Kidney (tissue), 13 donors: ENCODE measurements at regions not wholly inside any gene's neighbourhood (a gene's known extent, or its start where the extent isn't known, plus 50 kb on each side); places are given as distances from the start of the nearest gene placed in this dataset.

Source experiments
- DNase-seq, 5 donors: peaks; one replicate each; pipeline ENCODE4 v3.0.0-alpha.2; 2013 to 2020
- FAIRE-seq: peaks from 2 replicates; lab custom pipeline; 2012; peaks lifted over from hg19 to GRCh38; lab: Jason Lieb, UNC
- H3K27ac ChIP-seq, 2 donors: one replicate each; pipeline ENCODE4 v1.7.0; 2013; ENCODE audit warnings: low read depth in 2 of 2, low read length in 2 of 2, inconsistent platforms in 1 of 2
- H3K27me3 ChIP-seq: one replicate; pipeline ENCODE4 v1.7.1; 2013; ENCODE audit warnings: low read length, inconsistent platforms; ENCODE audit not compliant: control insufficient read depth, insufficient read depth
- H3K36me3 ChIP-seq, 3 donors: one replicate each; pipeline versions ENCODE4 v1.7.0 to v1.7.1; 2013; ENCODE audit warnings: low read length in 3 of 3, control low read depth in 1 of 3, inconsistent platforms in 1 of 3; ENCODE audit not compliant: insufficient read depth in 3 of 3, control insufficient read depth in 2 of 3
- H3K4me1 ChIP-seq, 3 donors: one replicate each; pipeline versions ENCODE4 v1.7.0 to v1.7.1; 2013; ENCODE audit warnings: low read length in 3 of 3, inconsistent platforms in 1 of 3, low read depth in 1 of 3; ENCODE audit not compliant: control insufficient read depth in 2 of 3, insufficient read depth in 2 of 3
- H3K4me3 ChIP-seq, 3 donors: one replicate each; pipeline versions ENCODE4 v1.7.0 to v1.8.1; 2013; ENCODE audit warnings: low read length in 3 of 3, control low read depth in 1 of 3, inconsistent platforms in 1 of 3
- H3K9ac ChIP-seq, 3 donors: one replicate each; pipeline versions ENCODE4 v1.7.0 to v1.7.1; 2013; ENCODE audit warnings: low read length in 3 of 3, control low read depth in 1 of 3, inconsistent platforms in 1 of 3
- H3K9me3 ChIP-seq, 3 donors: one replicate each; pipeline versions ENCODE4 v1.7.0 to v1.7.1; 2013; ENCODE audit warnings: low read length in 3 of 3, control low read depth in 1 of 3, inconsistent platforms in 1 of 3; ENCODE audit not compliant: control insufficient read depth in 2 of 3, insufficient read depth in 1 of 3
- intact Hi-C: fragments of 100-400 bp; cut with DNase I; formaldehyde crosslinking; loops from one replicate; pipeline ENCODE4 v1.11.1; 2022
- TF ChIP-seq, protein P1 (sequence below): IDR thresholded peaks from 3 replicates; pipeline ENCODE4 v1.5.1; 2012; ENCODE audit warnings: mild to moderate bottlenecking, moderate library complexity, borderline replicate concordance; ENCODE audit not compliant: insufficient read depth; ENCODE audit errors: extremely low read depth
- donor health status: control.
- donor health status: control.
- donor health status: control.
- donor health status: control.
- donor health status: control.
- donor health status: DM: yes; HTN: yes; CAD: no.
- donor health status: Normal renal cell carcinoma (clear cell type).

GRCh38 chr11:8838248-8838647 is 72.7 kb upstream of the AKIP1 start:
- no peaks in the 10 kb centered on the region for H3K27me3 ChIP-seq
- TF ChIP-seq, protein P1, sequence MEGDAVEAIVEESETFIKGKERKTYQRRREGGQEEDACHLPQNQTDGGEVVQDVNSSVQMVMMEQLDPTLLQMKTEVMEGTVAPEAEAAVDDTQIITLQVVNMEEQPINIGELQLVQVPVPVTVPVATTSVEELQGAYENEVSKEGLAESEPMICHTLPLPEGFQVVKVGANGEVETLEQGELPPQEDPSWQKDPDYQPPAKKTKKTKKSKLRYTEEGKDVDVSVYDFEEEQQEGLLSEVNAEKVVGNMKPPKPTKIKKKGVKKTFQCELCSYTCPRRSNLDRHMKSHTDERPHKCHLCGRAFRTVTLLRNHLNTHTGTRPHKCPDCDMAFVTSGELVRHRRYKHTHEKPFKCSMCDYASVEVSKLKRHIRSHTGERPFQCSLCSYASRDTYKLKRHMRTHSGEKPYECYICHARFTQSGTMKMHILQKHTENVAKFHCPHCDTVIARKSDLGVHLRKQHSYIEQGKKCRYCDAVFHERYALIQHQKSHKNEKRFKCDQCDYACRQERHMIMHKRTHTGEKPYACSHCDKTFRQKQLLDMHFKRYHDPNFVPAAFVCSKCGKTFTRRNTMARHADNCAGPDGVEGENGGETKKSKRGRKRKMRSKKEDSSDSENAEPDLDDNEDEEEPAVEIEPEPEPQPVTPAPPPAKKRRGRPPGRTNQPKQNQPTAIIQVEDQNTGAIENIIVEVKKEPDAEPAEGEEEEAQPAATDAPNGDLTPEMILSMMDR, result no peak
- peak overlapping the region; percentile 15 to 56 for H3K27ac ChIP-seq
- no peaks in the 10 kb centered on the region for H3K9me3 ChIP-seq
- H3K4me1 ChIP-seq, result peaks cover 4 to 11% (median 6%) of the 10 kb centered on the region in 3 donors
- no peak for FAIRE-seq
- no peak for DNase-seq
- H3K4me3 ChIP-seq, result no peak overlapping the region
- intact Hi-C loops, result no loop called here
- H3K36me3 ChIP-seq, result no peaks in the 10 kb centered on the region
- no peak overlapping the region for H3K9ac ChIP-seq

GRCh38 chr11:8839306-8839956 is 71.6 kb upstream of the AKIP1 start:
- TF ChIP-seq, protein P1, result no peak
- intact Hi-C loops, result no loop called here
- no peak overlapping the region for H3K4me3 ChIP-seq
- H3K9ac ChIP-seq, result no peak overlapping the region
- H3K36me3 ChIP-seq, result no peaks in the 10 kb centered on the region
- peaks cover 4 to 11% (median 6%) of the 10 kb centered on the region in 3 donors for H3K4me1 ChIP-seq
- FAIRE-seq (no peak), DNase-seq (no peak)
- no peaks in the 10 kb centered on the region for H3K9me3 ChIP-seq
- H3K27ac ChIP-seq, result peak overlapping the region in 1 of 2 donors; percentile 32
- H3K27me3 ChIP-seq, result no peaks in the 10 kb centered on the region

- TF ChIP-seq, protein P1, result no peak
- H3K4me1 ChIP-seq, result peaks cover 4 to 11% (median 6%) of the 10 kb centered on the region in 3 donors
- H3K9me3 ChIP-seq, result no peaks in the 10 kb centered on the region
- no peaks in the 10 kb centered on the region for H3K27me3 ChIP-seq
- intact Hi-C loops, result no loop called here
- no peak overlapping the region for H3K4me3 ChIP-seq
- FAIRE-seq (no peak), DNase-seq (peak in 3 of 5 donors; percentile 33 to 54 (median 36))
- H3K27ac ChIP-seq, result peak overlapping the region in 1 of 2 donors; percentile 32
- H3K9ac ChIP-seq, result no peak overlapping the region
- no peaks in the 10 kb centered on the region for H3K36me3 ChIP-seq
Measured at GRCh38 chr11:8839957-8840945, 70.7 kb upstream of the AKIP1 start.
